T-helper 2 cell (primary cell): ENCODE measurements at regions not wholly inside any gene's neighbourhood (a gene's known extent, or its start where the extent isn't known, plus 50 kb on each side); places are given as distances from the start of the nearest gene placed in this dataset.

ENCODE experiments used
- DNase-seq, 5 experiments: peaks; one replicate each; pipeline versions ENCODE4 v3.0.0 to v3.0.0-alpha.2; 2012 to 2022

DNA sequence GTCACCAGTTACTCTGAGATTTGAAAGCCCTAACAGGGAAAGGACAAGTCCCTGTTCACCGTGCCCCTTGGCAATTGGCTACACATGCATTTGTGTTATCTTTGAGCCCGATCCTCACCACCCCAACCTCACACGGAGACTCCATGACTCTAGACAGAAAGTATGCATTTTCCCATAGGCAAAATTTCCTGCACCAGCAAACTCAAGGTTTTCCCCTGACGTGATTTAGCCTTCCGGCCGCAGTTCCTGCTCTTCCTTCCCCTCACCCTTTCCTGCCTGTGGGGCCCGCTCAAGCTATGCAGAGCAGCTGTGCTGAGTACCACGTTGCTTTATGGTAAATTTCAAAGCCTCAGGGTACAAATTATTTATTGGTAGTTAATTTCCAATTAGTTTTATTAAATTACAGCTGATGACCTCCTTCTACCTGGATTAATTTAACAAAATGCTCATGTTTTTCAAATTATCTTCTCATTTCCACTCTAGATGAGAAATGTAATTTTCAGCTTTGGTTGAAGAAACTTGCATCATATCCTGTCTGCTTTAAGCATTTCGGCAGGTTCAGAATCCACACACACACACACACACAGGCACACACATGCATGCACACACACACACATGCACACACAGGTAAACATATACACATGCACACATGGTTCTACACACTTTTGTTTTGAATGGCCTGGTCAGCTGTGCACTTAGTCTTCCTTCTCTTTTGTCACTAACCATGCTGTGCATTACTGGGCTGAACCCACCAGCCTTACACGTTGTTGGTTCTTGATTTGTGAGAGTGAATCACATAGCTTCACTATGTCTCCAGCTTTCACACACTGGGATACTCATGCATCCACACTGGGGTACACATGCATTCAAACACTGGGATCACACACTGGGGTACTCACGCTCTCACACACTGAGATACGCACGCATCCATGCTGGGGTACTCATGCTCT is 283.1 kb upstream of the PITRM1 start:
- peak in 1 of 5 experiments; percentile 81 for DNase-seq

- DNase-seq = no peak
These were observed 280.2 kb upstream of the PITRM1 start for GRCh38 chr10:3452683-3453361.

GRCh38 chr10:3452173-3452626 is 279.6 kb upstream of the PITRM1 start:
- peak in 1 of 5 experiments; percentile 74 for DNase-seq

DNA sequence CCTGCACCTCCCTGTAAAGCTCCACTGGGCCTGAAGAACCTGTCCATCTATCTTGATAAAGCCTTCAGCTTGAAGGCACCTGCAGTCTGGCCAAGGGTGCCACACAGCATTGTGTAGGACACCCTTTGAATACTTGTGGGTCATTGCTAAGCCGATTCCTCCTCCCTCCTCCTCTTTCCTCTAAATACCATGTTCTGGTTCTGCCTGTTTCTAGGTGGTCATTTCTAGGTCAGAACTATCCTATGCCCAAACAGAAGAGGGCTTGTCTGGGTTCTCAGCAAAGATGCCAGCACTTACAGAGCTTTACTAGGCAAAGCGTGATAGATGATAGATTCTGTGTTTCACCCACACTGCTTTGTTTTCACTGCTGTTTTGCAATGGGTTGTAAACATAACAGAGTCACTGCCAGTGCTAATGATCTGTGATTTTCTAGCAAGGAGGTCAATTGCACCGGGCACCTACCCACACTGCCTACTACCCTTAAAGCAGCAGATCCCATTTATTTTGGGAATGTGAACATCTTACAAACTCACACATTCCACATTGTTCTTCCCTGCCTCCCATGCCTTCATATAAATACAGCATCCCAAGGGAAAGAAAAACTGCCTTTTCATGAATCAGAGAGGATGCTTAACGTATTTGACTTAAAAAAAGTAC is 279.1 kb upstream of the PITRM1 start:
- no peak for DNase-seq

GRCh38 chr10:3446221-3446620 is 273.6 kb upstream of the PITRM1 start:
- no peak for DNase-seq

GRCh38 chr10:3445648-3446047 is 273.1 kb upstream of the PITRM1 start:
- DNase-seq = peak in 1 of 5 experiments; percentile 32

DNA sequence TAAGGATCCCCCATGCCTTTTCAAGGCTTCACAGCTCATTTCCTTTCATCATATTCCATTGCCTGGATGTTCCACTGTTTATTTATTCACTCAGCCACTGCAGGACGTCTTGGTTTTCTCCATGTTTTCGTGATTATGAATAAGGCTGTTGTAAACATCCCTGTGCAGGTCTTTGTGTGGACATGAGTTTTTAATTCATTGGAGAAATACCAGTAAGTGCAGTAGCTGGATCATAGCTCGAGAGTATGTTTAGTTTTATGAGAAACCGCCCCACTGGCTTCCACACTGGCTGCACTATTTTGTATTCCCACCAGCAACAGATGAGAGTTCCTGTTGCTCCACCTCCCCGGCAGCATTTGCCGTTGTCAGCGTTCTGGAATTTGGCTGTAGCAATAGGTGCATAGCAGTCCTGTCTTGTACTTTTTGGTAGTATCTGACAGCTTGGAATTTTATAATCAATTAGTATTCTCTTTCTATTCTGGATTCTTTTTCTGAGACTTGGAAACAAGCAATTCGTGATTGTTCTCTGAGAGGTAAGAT is 269.9 kb upstream of the PITRM1 start:
- no peak for DNase-seq

DNA sequence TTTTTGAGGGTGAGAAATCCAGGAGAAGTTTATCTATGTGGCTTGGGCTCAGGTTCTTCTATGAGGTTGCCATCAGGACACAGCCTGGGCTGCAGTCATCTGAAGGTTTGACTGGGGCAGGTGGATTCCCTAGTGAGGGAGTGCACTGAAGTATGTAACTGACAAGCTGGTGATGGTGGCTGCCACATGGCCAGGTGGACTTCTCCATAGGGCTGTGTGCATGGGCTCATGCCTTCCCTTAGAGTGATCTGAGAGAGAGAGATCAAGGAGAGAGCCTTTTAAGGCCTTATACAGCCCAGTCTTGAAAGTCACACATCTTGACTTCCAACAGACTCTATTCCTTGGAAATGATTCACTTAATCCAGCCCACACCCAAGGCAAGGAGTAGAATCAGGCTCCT is 266.6 kb upstream of the PITRM1 start:
- no peak for DNase-seq

GRCh38 chr10:3438606-3439005 is 266.0 kb upstream of the PITRM1 start:
- no peak for DNase-seq

- DNase-seq = no peak
These were observed 263.1 kb upstream of the PITRM1 start for GRCh38 chr10:3435671-3436070.

GRCh38 chr10:3433988-3434387 is 261.4 kb upstream of the PITRM1 start:
- peak in 1 of 5 experiments; percentile 16 for DNase-seq

DNA sequence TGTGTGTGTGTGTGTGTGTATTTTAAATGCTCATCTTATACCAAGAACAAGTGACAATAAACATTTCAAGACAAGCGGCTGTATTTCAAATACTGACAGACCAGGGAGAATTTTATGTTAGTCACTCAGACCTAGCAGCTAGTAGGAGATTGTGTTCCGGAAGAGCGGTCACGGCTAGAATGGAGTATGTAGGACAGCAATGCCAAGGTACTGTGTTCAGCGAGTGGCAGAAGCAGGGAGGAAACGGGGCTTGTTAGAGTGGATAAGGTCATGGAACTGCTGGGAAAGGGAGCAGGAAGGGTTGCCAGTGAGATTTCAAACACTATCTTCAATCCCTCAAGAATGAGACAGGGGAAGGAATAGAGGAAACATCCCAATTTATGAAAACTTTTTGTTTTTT is 260.5 kb upstream of the PITRM1 start:
- DNase-seq = no peak

DNA sequence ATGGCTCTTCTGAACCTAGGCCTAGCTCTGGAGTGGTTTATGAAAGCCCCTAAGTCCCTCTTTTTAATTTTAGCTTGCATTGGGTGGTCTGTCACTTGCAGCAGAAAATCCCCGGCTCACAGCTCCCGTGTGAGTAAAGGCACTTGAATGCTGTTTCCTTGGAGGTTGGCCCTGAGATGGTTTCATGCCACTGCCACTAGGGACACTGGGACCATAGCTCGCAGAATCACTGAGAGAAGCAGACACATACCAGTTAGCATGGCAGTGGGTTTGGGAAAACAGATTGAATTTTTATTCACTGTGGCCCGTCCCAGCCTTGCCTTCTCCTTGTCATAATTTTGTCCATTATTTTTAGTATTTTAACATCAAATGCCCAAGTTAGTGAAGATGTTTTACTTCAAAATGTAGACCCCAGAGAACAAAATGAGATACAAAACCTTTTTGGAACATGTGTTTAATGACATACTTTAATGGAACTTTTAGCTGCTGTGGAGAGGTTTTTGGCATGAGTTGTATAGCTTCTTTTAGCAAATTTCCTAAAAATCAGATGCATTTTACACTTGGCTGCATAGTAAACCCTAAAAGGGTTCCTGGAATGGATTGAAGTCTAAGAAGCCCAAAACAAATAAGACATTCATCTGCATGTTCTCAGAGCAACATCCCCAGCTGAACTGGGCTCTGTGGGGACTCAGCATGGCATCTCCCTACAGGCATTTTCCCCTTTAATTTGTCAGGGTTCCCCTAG is 259.7 kb upstream of the PITRM1 start:
- no peak for DNase-seq

- DNase-seq = peak in 1 of 5 experiments; percentile 39
These were observed 257.9 kb upstream of the PITRM1 start for GRCh38 chr10:3430501-3430900.

DNA sequence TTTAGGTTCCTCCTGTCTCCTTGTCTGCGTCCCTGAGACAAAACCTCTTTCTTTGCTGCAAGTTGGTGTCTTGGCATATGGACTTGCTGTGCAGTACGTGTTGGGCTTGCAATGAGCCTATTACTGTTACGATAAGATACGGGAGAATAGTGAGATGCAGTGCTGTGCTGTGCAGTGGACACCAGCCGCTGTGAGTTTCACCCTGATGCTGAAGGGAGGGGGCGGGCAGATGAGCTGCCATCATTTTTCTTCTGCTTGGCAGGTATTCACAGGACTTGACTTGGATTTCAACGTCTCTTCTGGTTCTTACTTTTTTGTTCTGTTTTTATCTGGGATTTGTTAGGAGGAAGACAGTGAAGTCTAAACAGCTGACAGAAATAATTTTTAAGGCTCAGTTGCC is 257.1 kb upstream of the PITRM1 start:
- DNase-seq = no peak

- no peak for DNase-seq
These were observed 256.2 kb upstream of the PITRM1 start for GRCh38 chr10:3428826-3429225.

- DNase-seq = no peak
These were observed 255.4 kb upstream of the PITRM1 start for GRCh38 chr10:3427950-3428354.

DNA sequence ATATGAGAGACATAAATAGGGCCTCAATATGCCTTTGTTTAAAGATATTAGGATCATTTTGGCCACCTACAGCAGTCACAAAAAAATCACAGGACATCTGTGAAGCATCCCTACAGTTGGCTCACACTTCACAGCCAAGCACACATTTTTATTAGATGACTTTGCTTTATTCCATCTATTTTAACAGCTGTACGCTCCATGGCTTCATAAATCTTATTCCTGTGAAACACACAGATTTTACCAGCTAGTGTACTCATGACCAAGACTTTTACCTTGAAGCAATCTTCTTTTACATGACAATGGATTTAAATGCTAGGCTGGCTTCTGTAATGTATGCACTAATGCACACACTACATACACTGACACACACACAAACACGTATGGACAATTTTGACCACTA is 254.8 kb upstream of the PITRM1 start:
- DNase-seq = no peak

DNA sequence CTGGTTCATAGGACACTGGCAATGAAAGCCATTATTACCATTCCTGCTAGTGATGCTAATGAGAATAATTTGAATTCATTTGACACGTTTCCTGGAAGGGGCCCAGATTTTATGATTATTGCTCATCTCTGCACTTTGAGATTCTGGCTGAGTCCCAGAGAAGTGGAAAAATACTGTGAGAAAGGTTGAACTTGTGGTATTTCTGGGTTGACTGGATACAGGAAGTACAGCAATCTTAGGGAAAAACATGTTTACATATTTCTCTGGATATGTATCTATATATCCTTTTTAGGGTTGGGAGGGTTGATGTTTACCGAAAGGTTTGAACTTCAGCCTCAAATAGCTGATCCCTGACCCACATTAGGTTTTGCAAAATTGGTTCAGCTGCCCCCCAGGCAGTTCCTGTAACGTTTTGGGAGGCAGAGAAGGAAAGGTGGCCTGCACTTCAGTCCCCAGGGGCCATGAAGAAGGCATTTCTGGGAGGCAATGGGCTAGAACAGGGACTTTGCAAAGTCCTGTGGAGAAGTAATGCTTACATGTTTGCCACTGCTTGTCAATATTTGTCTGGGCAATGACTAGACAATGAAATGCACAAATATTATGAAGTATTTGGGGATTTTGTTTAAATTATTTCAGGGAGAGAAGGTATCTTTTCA is 253.7 kb upstream of the PITRM1 start:
- DNase-seq = no peak

DNA sequence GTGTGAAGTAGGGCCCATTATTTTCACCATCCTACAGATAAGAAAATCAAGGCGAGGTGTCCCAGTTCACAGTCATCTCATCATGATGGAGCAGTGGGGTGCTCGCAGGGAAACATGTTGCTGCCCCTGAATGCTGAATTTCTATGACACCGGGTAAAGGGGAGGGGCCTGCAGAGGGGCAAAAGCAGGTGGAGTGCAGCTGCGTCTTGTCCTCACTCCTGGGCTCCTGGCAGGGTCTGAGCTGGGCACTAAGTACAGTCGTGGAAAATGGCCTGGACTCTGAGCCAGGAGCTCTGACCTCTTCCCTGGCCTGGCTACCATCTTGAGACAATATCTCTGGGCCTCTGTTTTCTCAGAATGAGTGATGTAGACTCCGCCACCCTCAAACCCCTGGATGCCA is 253.1 kb upstream of the PITRM1 start:
- DNase-seq = no peak

GRCh38 chr10:3425261-3425660 is 252.7 kb upstream of the PITRM1 start:
- no peak for DNase-seq
